ENCODE measurements at regions not wholly inside any gene's neighbourhood (a gene's known extent, or its start where the extent isn't known, plus 50 kb on each side); places are given as distances from the start of the nearest gene placed in this dataset.

DNA sequence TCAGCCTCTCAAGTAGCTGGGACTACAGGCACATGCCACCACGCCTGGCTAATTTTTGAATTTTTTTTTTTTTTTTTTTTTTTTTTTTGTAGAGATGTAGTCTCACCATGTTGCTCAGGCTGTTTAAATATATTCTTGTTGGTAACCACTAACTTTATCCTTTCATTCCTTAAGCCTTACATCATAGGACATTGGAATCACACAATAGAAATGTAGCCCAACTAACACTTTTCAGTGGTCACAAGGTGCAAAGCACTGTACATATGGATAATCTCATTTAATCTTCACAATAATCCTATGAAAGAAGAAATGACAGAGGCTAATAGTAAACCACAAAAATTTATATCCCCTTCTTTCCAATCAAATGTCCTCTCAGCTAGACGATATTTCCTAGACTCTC is 417.8 kb upstream of the DACH1 start:
- CTCF ChIA-PET, result no interaction called here
- H2AFZ ChIP-seq (ENCODE audit: control insufficient read depth, low read depth, low read length), result no peak overlapping the region
- no TSS peak for BruUV-seq (replicated peaks)
- WGBS (ENCODE audit: insufficient coverage, insufficient replicate concordance, low lambda C conversion rate, missing lambda C conversion rate), result 0% methylated on average over 2 of the region's 2 CpGs
- H3K4me1 ChIP-seq (ENCODE audit: control insufficient read depth, insufficient read depth, low read length), result no peaks in the 10 kb centered on the region
- H4K20me1 ChIP-seq (ENCODE audit: control insufficient read depth, insufficient read depth), result no peaks in the 10 kb centered on the region
- H3K36me3 ChIP-seq (ENCODE audit: control insufficient read depth in 2 of 2, insufficient read depth in 2 of 2, low read length in 1 of 2), result no peaks in the 10 kb centered on the region
- POLR2A ChIA-PET, result no interaction called here
- no peak overlapping the region for H3K27ac ChIP-seq (ENCODE audit: control insufficient read depth, insufficient read depth)
- no peaks in the 10 kb centered on the region for H3K9me3 ChIP-seq (replicated peaks; ENCODE audit: control insufficient read depth, insufficient read depth, low read length)
- H3K27me3 ChIP-seq (replicated peaks in 1 of 2; ENCODE audit: control insufficient read depth in 2 of 2, insufficient read depth in 2 of 2, low read length in 1 of 2), result no peaks in the 10 kb centered on the region
- RAD21 ChIA-PET (ENCODE audit: unreplicated experiment), result no interaction called here
- DNase-seq (ENCODE audit: low read depth, low spot score) (no peak), ATAC-seq (no peak), FAIRE-seq (no peak)
- no peak for TF ChIP-seq RFX5 (IDR thresholded peaks at IDR 0.05; ENCODE audit: low read depth, low read length)
- TF ChIP-seq ZNF622 (IDR thresholded peaks at IDR 0.05), result no peak
- TF ChIP-seq, protein P1, sequence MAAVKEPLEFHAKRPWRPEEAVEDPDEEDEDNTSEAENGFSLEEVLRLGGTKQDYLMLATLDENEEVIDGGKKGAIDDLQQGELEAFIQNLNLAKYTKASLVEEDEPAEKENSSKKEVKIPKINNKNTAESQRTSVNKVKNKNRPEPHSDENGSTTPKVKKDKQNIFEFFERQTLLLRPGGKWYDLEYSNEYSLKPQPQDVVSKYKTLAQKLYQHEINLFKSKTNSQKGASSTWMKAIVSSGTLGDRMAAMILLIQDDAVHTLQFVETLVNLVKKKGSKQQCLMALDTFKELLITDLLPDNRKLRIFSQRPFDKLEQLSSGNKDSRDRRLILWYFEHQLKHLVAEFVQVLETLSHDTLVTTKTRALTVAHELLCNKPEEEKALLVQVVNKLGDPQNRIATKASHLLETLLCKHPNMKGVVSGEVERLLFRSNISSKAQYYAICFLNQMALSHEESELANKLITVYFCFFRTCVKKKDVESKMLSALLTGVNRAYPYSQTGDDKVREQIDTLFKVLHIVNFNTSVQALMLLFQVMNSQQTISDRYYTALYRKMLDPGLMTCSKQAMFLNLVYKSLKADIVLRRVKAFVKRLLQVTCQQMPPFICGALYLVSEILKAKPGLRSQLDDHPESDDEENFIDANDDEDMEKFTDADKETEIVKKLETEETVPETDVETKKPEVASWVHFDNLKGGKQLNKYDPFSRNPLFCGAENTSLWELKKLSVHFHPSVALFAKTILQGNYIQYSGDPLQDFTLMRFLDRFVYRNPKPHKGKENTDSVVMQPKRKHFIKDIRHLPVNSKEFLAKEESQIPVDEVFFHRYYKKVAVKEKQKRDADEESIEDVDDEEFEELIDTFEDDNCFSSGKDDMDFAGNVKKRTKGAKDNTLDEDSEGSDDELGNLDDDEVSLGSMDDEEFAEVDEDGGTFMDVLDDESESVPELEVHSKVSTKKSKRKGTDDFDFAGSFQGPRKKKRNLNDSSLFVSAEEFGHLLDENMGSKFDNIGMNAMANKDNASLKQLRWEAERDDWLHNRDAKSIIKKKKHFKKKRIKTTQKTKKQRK (IDR thresholded peaks at IDR 0.05; ENCODE audit: low read depth, low read length), result no peak
- TF ChIP-seq POLR2AphosphoS2 (IDR thresholded peaks at IDR 0.05; ENCODE audit: low read depth, low read length), result no peak
- TF ChIP-seq, protein P2, sequence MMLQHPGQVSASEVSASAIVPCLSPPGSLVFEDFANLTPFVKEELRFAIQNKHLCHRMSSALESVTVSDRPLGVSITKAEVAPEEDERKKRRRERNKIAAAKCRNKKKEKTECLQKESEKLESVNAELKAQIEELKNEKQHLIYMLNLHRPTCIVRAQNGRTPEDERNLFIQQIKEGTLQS (IDR thresholded peaks at IDR 0.05; ENCODE audit: borderline replicate concordance, extremely low read depth, low read depth, low read length), result no peak
- TF ChIP-seq, protein P3, sequence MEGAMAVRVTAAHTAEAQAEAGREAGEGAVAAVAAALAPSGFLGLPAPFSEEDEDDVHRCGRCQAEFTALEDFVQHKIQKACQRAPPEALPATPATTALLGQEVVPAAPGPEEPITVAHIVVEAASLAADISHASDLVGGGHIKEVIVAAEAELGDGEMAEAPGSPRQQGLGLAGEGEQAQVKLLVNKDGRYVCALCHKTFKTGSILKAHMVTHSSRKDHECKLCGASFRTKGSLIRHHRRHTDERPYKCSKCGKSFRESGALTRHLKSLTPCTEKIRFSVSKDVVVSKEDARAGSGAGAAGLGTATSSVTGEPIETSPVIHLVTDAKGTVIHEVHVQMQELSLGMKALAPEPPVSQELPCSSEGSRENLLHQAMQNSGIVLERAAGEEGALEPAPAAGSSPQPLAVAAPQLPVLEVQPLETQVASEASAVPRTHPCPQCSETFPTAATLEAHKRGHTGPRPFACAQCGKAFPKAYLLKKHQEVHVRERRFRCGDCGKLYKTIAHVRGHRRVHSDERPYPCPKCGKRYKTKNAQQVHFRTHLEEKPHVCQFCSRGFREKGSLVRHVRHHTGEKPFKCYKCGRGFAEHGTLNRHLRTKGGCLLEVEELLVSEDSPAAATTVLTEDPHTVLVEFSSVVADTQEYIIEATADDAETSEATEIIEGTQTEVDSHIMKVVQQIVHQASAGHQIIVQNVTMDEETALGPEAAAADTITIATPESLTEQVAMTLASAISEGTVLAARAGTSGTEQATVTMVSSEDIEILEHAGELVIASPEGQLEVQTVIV (IDR thresholded peaks at IDR 0.05; ENCODE audit: borderline replicate concordance, partially characterized antibody), result no peak
- TF ChIP-seq GABPA (IDR thresholded peaks at IDR 0.05; ENCODE audit: low read depth), result no peak
- no peak for TF ChIP-seq CREB1 (IDR thresholded peaks at IDR 0.05; ENCODE audit: low read depth)
- no peak for TF ChIP-seq KLF5 (IDR thresholded peaks at IDR 0.05; ENCODE audit: partially characterized antibody)
- TF ChIP-seq BHLHE40 (IDR thresholded peaks at IDR 0.05; ENCODE audit: borderline replicate concordance in 1 of 2, low read depth in 2 of 2, low read length in 1 of 2), result no peak
- TF ChIP-seq, protein P4, sequence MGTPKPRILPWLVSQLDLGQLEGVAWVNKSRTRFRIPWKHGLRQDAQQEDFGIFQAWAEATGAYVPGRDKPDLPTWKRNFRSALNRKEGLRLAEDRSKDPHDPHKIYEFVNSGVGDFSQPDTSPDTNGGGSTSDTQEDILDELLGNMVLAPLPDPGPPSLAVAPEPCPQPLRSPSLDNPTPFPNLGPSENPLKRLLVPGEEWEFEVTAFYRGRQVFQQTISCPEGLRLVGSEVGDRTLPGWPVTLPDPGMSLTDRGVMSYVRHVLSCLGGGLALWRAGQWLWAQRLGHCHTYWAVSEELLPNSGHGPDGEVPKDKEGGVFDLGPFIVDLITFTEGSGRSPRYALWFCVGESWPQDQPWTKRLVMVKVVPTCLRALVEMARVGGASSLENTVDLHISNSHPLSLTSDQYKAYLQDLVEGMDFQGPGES (IDR thresholded peaks at IDR 0.05), result no peak
- TF ChIP-seq WRNIP1 (IDR thresholded peaks at IDR 0.05; ENCODE audit: borderline replicate concordance, low read depth, low read length), result no peak
- TF ChIP-seq, protein P5, sequence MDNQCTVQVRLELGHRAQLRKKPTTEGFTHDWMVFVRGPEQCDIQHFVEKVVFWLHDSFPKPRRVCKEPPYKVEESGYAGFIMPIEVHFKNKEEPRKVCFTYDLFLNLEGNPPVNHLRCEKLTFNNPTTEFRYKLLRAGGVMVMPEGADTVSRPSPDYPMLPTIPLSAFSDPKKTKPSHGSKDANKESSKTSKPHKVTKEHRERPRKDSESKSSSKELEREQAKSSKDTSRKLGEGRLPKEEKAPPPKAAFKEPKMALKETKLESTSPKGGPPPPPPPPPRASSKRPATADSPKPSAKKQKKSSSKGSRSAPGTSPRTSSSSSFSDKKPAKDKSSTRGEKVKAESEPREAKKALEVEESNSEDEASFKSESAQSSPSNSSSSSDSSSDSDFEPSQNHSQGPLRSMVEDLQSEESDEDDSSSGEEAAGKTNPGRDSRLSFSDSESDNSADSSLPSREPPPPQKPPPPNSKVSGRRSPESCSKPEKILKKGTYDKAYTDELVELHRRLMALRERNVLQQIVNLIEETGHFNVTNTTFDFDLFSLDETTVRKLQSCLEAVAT (IDR thresholded peaks at IDR 0.05), result no peak
- TF ChIP-seq RAD21 (IDR thresholded peaks at IDR 0.05; ENCODE audit: insufficient read depth, low read depth, low read length), result no peak
- H3K4me2 ChIP-seq (ENCODE audit: control insufficient read depth, insufficient read depth), result no peak overlapping the region
- H3K4me3 ChIP-seq, result no peak overlapping the region
- no peaks in the 10 kb centered on the region for H3K79me2 ChIP-seq (ENCODE audit: control insufficient read depth, insufficient read depth, low read length)
- in situ Hi-C loops (cut with MboI) (no loop called here), intact Hi-C loops (cut with micrococcal nuclease; ENCODE audit: unreplicated experiment) (no loop called here)
- SMC1A ChIA-PET (ENCODE audit: uncharacterized antibody, unreplicated experiment), result no interaction called here
- no peak overlapping the region for H3K9ac ChIP-seq (ENCODE audit: control insufficient read depth, insufficient read depth, low read length)
